WTC11 (cell line): ENCODE measurements at regions not wholly inside any gene's neighbourhood (a gene's known extent, or its start where the extent isn't known, plus 50 kb on each side); places are given as distances from the start of the nearest gene placed in this dataset.

Experiments
- ATF2 ChIP-seq: sonication (generic); formaldehyde crosslinking; IDR thresholded peaks from 2 replicates; pipeline ENCODE4 v1.8.1; 2022; ENCODE audit warnings: low read depth, missing genetic modification reagents, borderline replicate concordance
- CTCF ChIP-seq: fragments of 200-600 bp; IDR thresholded peaks from 2 replicates; pipeline ENCODE4 v1.8.0; 2022; ENCODE audit warnings: antibody characterized with exemption
- E2F1 ChIP-seq: sonication (generic); formaldehyde crosslinking; IDR thresholded peaks from 2 replicates; pipeline ENCODE4 v1.8.0; 2022; ENCODE audit warnings: mild to moderate bottlenecking, missing genetic modification reagents
- MAX ChIP-seq: sonication (generic); formaldehyde crosslinking; IDR thresholded peaks from 2 replicates; pipeline ENCODE4 v1.8.0; 2022; ENCODE audit warnings: mild to moderate bottlenecking, missing genetic modification reagents
- MYBL2 ChIP-seq: sonication (generic); formaldehyde crosslinking; IDR thresholded peaks from 2 replicates; pipeline ENCODE4 v1.8.1; 2023; ENCODE audit warnings: mild to moderate bottlenecking, moderate library complexity, missing genetic modification reagents
- PREB ChIP-seq: sonication (generic); formaldehyde crosslinking; IDR thresholded peaks from 2 replicates; pipeline ENCODE4 v1.8.1; 2022; ENCODE audit warnings: mild to moderate bottlenecking, missing genetic modification reagents, moderate library complexity, borderline replicate concordance
- PRRX2 ChIP-seq: fragments of 250-450 bp; sonication (Bioruptor Pico); IDR thresholded peaks from 2 replicates; pipeline ENCODE4 v1.8.0; 2021; ENCODE audit warnings: mild to moderate bottlenecking
- ZBTB43 ChIP-seq: sonication (generic); formaldehyde crosslinking; IDR thresholded peaks from 2 replicates; pipeline ENCODE4 v1.8.1; 2023; ENCODE audit warnings: mild to moderate bottlenecking, missing genetic modification reagents

- TF ChIP-seq CTCF (no peak), MAX (no peak), PRRX2 (CRISPR knock-in tag) (no peak), E2F1 (CRISPR knock-in tag) (no peak), MYBL2 (CRISPR knock-in tag) (no peak), PREB (CRISPR knock-in tag) (no peak), ZBTB43 (CRISPR knock-in tag) (no peak), ATF2 (CRISPR knock-in tag) (no peak)
These were observed 527.1 kb upstream of the MARCKS start for GRCh38 chr6:113329942-113330635.
